Upper lobe of right lung (tissue), 1 donor: ENCODE measurements at regions not wholly inside any gene's neighbourhood (a gene's known extent, or its start where the extent isn't known, plus 50 kb on each side); places are given as distances from the start of the nearest gene placed in this dataset.

Experiments used
- ATAC-seq: fragments of 200-7000 bp; cut with Tn5 transposase; one replicate; pipeline ENCODE4 v1.9.1; 2020; ENCODE audit warnings: mild to moderate bottlenecking, moderate library complexity
- DNase-seq: peaks from one replicate; pipeline ENCODE4 v3.0.0-alpha.2; 2020
- H3K27ac ChIP-seq: fragments of 200-600 bp; one replicate; pipeline ENCODE4 v1.8.0; 2022
- H3K27me3 ChIP-seq: fragments of 200-600 bp; one replicate; pipeline ENCODE4 v1.8.0; 2022; ENCODE audit warnings: mild to moderate bottlenecking
- H3K36me3 ChIP-seq: fragments of 200-600 bp; one replicate; pipeline ENCODE4 v1.8.0; 2022
- H3K4me1 ChIP-seq: fragments of 200-600 bp; one replicate; pipeline ENCODE4 v1.8.0; 2022
- H3K4me3 ChIP-seq: fragments of 200-600 bp; one replicate; pipeline ENCODE4 v1.8.0; 2022; ENCODE audit warnings: mild to moderate bottlenecking
- H3K9me3 ChIP-seq: fragments of 200-600 bp; one replicate; pipeline ENCODE4 v1.8.0; 2022
- CTCF ChIP-seq: fragments of 200-600 bp; IDR thresholded peaks from one replicate; pipeline ENCODE4 v1.8.0; 2022; ENCODE audit warnings: antibody characterized with exemption
- intact Hi-C: fragments of 100-400 bp; cut with DNase I; formaldehyde crosslinking; loops from one replicate; pipeline ENCODE4 v1.11.0; 2022
- donor health status: DM: no; HTN: yes; CAD: no; lungs with severe emphysema.

- no peaks in the 10 kb centered on the region for H3K36me3 ChIP-seq
- no peak for TF ChIP-seq CTCF
- H3K9me3 ChIP-seq: no peaks in the 10 kb centered on the region
- intact Hi-C loops: no loop called here
- H3K4me3 ChIP-seq: no peak overlapping the region
- no peaks in the 10 kb centered on the region for H3K27me3 ChIP-seq
- H3K27ac ChIP-seq: no peak overlapping the region
- no peak for DNase-seq
- no peaks in the 10 kb centered on the region for H3K4me1 ChIP-seq
- ATAC-seq: peak; percentile 46
Observed at GRCh38 chr2:47664817-47665216, 94.0 kb upstream of the KCNK12 start.

GRCh38 chr2:47662552-47662951 lies 91.8 kb upstream of the KCNK12 start:
- H3K4me1 ChIP-seq: no peaks in the 10 kb centered on the region
- H3K27me3 ChIP-seq: no peaks in the 10 kb centered on the region
- intact Hi-C loops: no loop called here
- H3K4me3 ChIP-seq: no peak overlapping the region
- no peak for TF ChIP-seq CTCF
- H3K36me3 ChIP-seq: no peaks in the 10 kb centered on the region
- no peak for ATAC-seq
- no peak overlapping the region for H3K27ac ChIP-seq
- no peaks in the 10 kb centered on the region for H3K9me3 ChIP-seq
- DNase-seq: no peak

DNA sequence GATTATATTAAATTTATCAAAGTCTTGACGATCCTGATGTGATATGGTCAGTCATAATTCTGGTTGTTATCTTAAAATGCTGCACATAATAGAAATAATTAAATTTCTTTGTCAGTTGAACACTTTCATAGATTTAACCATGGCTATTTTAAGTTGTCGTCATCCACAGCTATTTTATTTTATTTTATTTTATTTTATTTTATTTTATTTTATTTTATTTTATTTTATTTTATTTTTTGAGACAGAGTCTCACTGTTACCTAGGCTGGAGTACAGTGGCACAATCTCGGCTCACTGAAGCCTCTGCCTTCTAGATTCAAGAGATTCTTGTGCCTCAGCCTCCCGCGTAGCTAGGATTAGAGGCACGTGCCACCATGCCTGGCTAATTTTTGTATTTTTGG lies 90.5 kb upstream of the KCNK12 start:
- Histone ChIP-seq H3K4me3 (no peak overlapping the region), H3K9me3 (no peaks in the 10 kb centered on the region), H3K4me1 (no peaks in the 10 kb centered on the region), H3K27me3 (no peaks in the 10 kb centered on the region), H3K27ac (no peak overlapping the region), H3K36me3 (no peaks in the 10 kb centered on the region)
- no peak for DNase-seq
- no peak for TF ChIP-seq CTCF
- ATAC-seq: no peak
- intact Hi-C loops: no loop called here

DNA sequence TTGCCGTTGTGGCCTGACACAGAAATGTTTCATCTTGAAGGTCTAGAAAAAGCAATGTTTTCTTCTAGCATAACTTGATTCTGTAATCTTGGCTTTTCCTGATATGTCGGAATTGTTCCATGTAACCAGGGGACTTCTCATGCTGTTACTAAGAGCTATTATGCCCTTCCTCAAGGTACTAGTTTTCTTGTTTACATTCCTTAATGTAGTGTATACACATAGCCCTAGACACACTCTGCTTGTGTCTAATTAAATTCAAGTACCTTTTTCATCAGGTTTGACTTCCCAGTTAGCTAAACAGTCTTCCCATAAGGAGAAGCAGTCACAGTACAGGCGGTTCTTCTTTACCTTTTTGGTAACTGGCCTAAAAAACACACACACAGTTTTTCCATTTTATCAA lies 89.4 kb upstream of the KCNK12 start:
- intact Hi-C loops: no loop called here
- ATAC-seq (no peak), DNase-seq (no peak)
- no peaks in the 10 kb centered on the region for H3K27me3 ChIP-seq
- no peak overlapping the region for H3K4me3 ChIP-seq
- TF ChIP-seq CTCF: no peak
- no peaks in the 10 kb centered on the region for H3K4me1 ChIP-seq
- H3K9me3 ChIP-seq: no peaks in the 10 kb centered on the region
- H3K36me3 ChIP-seq: no peaks in the 10 kb centered on the region
- no peak overlapping the region for H3K27ac ChIP-seq

GRCh38 chr2:47658646-47659320 lies 88.0 kb upstream of the KCNK12 start:
- Histone ChIP-seq H3K4me3 (no peak overlapping the region), H3K27me3 (no peaks in the 10 kb centered on the region), H3K36me3 (no peaks in the 10 kb centered on the region), H3K9me3 (no peaks in the 10 kb centered on the region), H3K4me1 (no peaks in the 10 kb centered on the region), H3K27ac (no peak overlapping the region)
- TF ChIP-seq CTCF: no peak
- intact Hi-C loops: no loop called here
- DNase-seq (no peak), ATAC-seq (no peak)
